ENCODE measurements at regions not wholly inside any gene's neighbourhood (a gene's known extent, or its start where the extent isn't known, plus 50 kb on each side); places are given as distances from the start of the nearest gene placed in this dataset.
"Not testable (repeated sequence)": the region's sequence is repeated elsewhere in the genome, so short reads cannot be mapped to it uniquely, and the experiment has no call there.

GRCh38 chr6:25192590-25193459, 86.3 kb upstream of the CARMIL1 start:
- no peak for DNase-seq

DNA sequence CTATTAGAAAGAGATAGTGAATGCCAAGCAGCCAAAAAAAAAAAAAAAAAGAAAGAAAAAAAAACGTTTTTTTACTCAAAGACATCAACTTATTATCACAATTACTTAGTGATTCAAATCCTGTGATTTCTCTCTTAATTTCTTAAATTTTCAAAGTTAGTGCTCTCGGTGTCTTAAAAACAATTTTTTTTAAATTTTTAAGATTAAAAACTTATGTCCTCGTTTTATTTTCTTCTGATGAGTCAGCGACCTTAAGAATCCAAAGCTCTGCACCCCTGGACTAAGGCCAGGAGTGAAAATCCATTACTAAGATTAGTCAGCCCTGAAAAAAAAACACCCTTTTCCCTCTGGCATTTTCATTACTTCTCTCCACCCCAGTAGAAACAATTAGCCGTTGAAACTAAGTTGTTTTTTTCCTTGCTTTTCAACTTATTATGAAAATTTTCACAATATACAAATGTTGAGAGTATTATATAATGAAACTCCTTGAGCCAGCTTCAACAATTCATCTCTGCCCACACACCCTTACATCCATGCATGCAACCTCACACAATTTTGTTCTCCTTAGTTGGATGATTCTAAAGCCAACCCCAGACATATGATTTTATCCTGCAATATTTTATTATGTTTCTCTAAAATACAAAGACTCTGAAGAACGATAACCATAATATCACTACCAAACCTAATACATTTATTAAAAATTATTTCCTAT, 85.6 kb upstream of the CARMIL1 start:
- DNase-seq = no peak

DNA sequence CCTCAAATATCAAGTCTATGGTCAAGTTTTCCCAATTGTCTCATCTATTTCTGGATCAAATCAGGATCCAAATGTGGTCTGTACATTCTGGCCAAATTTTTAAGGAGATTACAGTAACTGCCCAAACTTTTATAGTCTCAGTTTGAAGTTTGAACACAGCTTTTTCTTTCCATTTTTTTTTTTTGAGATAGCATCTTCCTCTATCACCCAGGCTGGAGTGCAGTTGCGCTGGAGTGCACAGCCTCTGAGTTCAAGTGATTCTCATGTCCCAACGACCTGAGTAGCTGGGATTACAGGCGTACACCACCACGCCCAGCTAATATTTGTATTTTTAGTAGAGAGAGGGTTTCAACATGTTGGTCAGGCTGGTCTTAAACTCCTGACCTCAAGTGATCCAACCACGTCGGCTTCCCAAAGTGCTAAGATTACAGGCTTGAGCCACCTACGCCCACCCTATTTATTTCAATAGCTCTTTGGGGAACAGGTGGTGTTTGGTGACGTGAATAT, 84.9 kb upstream of the CARMIL1 start:
- no peak for DNase-seq

- DNase-seq = no peak
Observed at GRCh38 chr6:25196464-25196863, 82.7 kb upstream of the CARMIL1 start.

DNA sequence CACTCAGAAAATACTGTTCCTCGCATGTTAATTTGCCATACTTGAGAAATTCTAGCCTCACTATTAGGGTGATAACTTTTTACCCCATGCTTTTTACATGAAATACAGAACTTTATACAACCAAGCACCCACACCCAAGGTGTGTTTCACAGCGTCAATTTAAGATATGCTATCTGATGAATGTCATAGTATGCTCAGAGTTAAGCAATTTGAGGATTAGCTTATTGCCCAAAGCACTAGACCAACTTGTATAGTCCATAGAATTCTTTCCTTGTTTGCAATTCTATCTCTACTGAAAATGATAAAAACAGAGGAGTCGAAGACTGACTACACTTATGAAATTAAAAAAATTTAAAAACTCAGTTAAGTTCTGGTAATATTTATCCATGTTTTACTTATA, 82.1 kb upstream of the CARMIL1 start:
- no peak for DNase-seq

GRCh38 chr6:25199544-25199943, 79.6 kb upstream of the CARMIL1 start:
- no peak for DNase-seq

DNA sequence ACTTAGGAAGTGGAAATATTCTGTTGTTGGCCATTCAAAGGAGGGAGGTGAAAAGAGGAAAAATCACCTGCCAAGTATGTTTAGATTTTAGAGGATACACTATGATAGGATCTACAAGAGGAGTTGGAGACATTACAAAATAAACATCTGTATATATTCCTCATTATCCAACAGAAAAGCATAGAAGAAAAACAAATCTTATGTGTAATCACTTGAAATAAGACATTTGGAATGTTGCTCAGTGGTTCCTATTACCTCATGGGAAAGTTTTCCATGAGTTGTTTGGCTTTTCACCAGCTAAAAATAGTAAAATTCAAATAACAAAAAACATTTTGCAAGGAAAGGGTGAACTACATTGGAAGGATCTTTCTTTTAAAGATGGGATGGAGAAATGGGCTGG, 76.7 kb upstream of the CARMIL1 start:
- DNase-seq = no peak

GRCh38 chr6:25205629-25206028, 73.5 kb upstream of the CARMIL1 start:
- DNase-seq = no peak

DNA sequence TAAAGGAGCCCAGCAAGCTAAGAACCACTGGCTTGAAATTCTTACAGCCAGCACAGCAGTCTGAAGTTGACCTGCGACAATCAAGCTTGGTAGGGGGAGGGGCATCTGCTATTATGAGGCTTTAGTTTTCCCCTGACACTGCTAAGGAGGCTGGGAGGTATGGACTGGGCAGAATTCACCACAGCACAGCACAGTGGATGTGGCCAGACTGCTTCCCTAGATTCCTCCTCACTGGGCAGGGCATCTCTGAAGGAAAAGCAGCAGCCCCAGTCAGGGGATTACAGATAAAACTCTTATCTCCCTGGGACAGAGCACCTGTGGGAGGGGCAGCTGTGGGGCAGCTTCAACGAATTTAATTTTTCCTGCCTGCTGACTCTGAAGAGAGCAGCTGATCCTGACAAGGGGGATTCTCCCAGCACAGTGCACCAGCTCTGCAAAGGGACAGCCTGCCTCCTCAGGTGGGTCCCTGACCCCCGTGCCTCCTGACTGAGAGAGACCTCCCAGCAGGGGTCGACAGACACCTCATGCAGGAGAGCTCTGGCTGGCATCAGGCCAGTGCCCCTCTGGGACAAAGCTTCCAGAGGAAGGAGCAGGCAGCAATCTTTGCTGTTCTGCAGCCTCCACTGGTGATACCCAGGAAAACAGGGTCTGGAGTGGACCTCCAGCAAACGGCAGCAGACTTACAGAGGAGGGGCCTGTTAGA, 71.6 kb upstream of the CARMIL1 start:
- DNase-seq = not testable (repeated sequence)

DNA sequence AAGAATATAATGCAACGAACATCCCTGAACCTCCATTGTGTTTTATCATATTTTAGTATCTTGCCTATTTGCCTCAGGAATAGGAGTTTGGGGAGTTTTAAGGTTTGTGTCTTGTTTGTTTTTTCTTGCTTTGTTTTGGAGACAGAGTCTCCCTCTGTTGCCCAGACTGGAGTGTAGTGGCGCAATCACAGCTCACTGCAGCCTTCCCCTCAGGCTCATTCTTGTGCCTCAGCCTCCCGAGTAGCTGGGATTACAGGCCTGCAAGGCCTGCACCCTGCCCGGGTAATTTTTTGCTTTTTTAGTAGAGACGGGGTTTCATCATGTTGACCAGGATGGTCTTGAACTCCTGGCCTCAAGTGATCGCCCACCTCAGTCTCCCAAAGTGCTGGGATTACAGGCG, 63.3 kb upstream of the CARMIL1 start:
- DNase-seq = no peak

DNA sequence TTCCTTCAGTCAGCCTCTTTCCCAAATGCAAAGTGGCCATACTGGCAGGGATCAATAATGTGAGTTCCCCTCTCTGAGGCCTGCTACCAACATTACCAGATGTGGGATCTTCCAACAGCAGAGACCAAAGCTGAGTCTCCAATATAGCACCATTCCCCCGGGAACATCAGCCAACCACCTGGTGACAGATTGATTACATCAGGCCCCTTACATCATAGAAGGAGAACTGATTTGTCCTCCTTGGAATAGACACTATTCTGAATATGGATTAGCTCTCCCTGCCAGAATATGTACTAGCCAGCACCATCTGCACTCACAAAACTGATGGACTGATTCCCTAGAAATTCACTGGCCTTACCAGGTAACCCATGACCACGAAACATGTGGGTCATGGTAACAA, 61.9 kb upstream of the CARMIL1 start:
- DNase-seq = no peak

DNA sequence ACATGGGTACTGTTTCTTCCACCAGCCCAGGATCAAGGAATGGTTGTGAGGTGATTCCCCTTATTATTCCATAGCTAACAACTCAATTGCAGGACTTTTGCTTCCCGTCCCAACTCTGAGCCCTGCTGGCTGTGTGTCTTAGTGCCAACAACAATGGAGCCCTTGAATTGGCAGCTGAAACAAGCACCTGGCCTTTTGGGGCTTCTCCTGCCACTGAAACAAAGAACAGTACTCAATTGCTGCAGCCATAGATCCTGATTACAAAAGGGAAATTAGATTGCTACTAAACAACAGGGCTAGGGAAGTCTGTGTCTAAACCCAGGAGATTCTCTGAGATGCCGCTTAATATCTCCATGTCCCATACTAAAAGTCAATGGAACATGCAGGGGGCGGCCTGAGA, 61.3 kb upstream of the CARMIL1 start:
- DNase-seq = no peak

GRCh38 chr6:25218346-25218745, 60.8 kb upstream of the CARMIL1 start:
- DNase-seq = peak; percentile 63

- DNase-seq = no peak
Observed at GRCh38 chr6:25219216-25219916, 59.8 kb upstream of the CARMIL1 start.

DNA sequence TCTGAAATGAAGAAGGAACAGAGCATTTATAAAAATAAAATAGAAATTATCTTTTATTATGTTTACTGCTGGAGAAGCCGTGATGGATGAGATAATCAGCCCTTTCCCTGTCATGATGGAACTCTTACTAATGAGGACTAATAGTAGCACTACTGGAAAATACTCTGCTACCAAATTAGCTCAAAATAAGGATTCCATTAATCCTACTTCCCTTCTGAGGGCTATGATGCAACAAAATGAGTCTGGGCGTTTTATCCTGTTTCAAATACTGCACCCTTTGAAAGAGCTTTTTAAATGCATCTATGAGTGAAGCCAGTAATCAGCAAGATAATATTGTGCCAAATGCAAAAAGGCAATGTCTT, 59.3 kb upstream of the CARMIL1 start:
- DNase-seq = no peak

DNA sequence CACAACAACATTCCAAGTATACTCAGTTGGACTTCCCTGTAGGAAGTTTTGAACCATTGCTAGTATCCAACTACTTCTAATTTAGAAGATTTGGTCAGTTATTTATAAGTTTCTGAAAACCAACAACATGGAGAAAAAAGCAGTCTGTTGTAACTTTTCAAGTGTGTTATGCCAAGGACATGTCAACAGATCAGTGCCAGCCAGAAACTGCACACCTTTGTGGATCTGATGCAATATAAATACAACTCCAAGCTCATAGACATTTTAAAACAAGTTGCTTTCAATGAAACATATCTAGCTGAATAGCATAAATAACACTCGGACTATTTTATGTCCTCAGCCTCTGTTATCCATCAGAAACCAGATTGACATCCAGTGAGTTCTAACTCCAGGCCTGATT, 58.3 kb upstream of the CARMIL1 start:
- DNase-seq = no peak

- DNase-seq = no peak
Observed at GRCh38 chr6:25222006-25222678, 57.0 kb upstream of the CARMIL1 start.

- peak; percentile 81 for DNase-seq
Observed at GRCh38 chr6:25223490-25223991, 55.6 kb upstream of the CARMIL1 start.

DNA sequence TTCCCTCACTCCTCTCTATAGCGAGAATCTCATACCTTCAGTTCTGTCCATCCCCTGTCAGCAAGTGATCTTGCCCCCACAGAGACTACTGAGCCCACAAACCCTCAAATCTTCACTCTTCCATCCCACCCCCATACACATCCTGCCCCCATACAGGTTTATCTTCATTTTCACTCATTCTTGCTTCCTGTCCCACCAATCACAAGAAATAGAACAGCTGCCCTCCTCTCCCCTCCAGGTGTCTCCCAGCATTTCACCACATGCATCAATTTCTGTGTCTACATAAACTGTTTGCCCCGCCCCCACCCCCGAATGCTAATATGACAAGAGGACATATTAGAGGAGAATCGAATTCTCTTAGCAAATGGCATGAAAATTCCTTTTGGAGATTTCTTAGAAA, 54.9 kb upstream of the CARMIL1 start:
- DNase-seq = no peak

DNA sequence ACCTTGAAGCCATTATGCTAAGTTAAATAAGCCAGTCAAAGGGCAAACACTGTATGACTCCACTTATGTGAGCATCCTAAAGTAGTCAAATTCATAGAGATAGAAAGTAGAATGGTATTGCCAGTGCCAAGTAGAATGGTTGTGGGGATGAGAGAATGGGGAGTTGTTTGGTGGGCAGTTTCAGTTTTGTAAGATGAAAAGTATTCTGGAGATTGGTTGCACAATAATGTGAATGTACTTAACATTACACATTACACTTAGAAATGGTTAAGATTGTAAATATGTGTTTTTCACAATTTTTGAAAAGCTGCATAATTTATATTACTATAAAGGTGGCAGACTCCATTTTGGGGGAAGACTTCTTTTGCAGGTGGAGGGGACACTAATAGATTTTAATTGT, 51.3 kb upstream of the CARMIL1 start:
- no peak for DNase-seq

All from right hindlimb (tissue), 1 donor.